ENCODE measurements at regions not wholly inside any gene's neighbourhood (a gene's known extent, or its start where the extent isn't known, plus 50 kb on each side); places are given as distances from the start of the nearest gene placed in this dataset.

- no peak for TF ChIP-seq CTCF (IDR thresholded peaks at IDR 0.05; ENCODE audit: low read depth, low read length)
- H3K4me3 ChIP-seq (ENCODE audit: low read depth, low read length), result no peak overlapping the region
These were observed 114.9 kb downstream of the RFC3 start for GRCh38 chr13:33932769-33933406.

GRCh38 chr13:33933810-33934209, 115.9 kb downstream of the RFC3 start:
- no peak overlapping the region for H3K4me3 ChIP-seq (ENCODE audit: low read depth, low read length)
- TF ChIP-seq CTCF (IDR thresholded peaks at IDR 0.05; ENCODE audit: low read depth, low read length), result no peak

- no peak for TF ChIP-seq CTCF (IDR thresholded peaks at IDR 0.05; ENCODE audit: low read depth, low read length)
These were observed 116.4 kb downstream of the RFC3 start for GRCh38 chr13:33934343-33934742.

GRCh38 chr13:33934951-33935371, 117.0 kb downstream of the RFC3 start:
- no peak overlapping the region for H3K4me3 ChIP-seq (ENCODE audit: low read depth, low read length)
- TF ChIP-seq CTCF (IDR thresholded peaks at IDR 0.05; ENCODE audit: low read depth, low read length), result no peak

More at GRCh38 chr13:33934343-33934742, 116.4 kb downstream of the RFC3 start:
- H3K4me3 ChIP-seq (ENCODE audit: low read depth, low read length), result no peak overlapping the region

- no peak for TF ChIP-seq CTCF (IDR thresholded peaks at IDR 0.05; ENCODE audit: low read depth, low read length)
- H3K4me3 ChIP-seq (ENCODE audit: low read depth, low read length), result no peak overlapping the region
These were observed 118.0 kb downstream of the RFC3 start for GRCh38 chr13:33935969-33936368.

- TF ChIP-seq CTCF (IDR thresholded peaks at IDR 0.05; ENCODE audit: low read depth, low read length), result no peak
- no peak overlapping the region for H3K4me3 ChIP-seq (ENCODE audit: low read depth, low read length)
These were observed 119.6 kb downstream of the RFC3 start for GRCh38 chr13:33937373-33938098.

- TF ChIP-seq CTCF (IDR thresholded peaks at IDR 0.05; ENCODE audit: low read depth, low read length), result no peak
- H3K4me3 ChIP-seq (ENCODE audit: low read depth, low read length), result no peak overlapping the region
These were observed 122.3 kb downstream of the RFC3 start for GRCh38 chr13:33940256-33940655.

All from WI38 (cell line).